ENCODE measurements at regions not wholly inside any gene's neighbourhood (a gene's known extent, or its start where the extent isn't known, plus 50 kb on each side); places are given as distances from the start of the nearest gene placed in this dataset.

DNA sequence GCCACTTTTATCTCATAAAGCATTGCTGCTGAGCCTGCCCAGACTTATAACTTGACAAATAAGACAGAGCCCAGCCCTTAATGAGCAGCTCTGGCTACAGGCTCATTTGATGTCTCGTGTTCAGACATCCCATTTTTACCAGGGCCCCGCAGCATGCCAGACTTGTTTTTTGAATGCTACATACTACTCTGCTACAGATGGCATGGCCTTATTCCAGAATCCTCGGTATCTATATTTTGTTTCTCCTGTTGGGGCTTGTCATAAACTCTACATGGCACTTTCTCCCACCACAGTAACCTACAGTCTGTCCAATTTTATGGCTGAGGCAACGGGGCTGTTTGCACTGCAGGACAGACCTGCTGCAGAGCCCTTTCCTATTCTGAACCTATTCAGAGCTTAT lies 179.0 kb upstream of the DDX18 start:
- intact Hi-C loops (cut with DNase I, micrococcal nuclease): no loop called here
- ATAC-seq (no peak), DNase-seq (no peak)
- Histone ChIP-seq H3K36me3 (ENCODE audit: low read depth) (no peaks in the 10 kb centered on the region), H3K4me3 (no peak overlapping the region), H3K4me1 (ENCODE audit: low read depth) (no peaks in the 10 kb centered on the region), H3K9me3 (no peaks in the 10 kb centered on the region)
- TF ChIP-seq, protein P1, sequence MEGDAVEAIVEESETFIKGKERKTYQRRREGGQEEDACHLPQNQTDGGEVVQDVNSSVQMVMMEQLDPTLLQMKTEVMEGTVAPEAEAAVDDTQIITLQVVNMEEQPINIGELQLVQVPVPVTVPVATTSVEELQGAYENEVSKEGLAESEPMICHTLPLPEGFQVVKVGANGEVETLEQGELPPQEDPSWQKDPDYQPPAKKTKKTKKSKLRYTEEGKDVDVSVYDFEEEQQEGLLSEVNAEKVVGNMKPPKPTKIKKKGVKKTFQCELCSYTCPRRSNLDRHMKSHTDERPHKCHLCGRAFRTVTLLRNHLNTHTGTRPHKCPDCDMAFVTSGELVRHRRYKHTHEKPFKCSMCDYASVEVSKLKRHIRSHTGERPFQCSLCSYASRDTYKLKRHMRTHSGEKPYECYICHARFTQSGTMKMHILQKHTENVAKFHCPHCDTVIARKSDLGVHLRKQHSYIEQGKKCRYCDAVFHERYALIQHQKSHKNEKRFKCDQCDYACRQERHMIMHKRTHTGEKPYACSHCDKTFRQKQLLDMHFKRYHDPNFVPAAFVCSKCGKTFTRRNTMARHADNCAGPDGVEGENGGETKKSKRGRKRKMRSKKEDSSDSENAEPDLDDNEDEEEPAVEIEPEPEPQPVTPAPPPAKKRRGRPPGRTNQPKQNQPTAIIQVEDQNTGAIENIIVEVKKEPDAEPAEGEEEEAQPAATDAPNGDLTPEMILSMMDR (IDR thresholded peaks at IDR 0.05): no peak

- Histone ChIP-seq H3K4me3 (no peak overlapping the region), H3K4me1 (ENCODE audit: low read depth) (no peaks in the 10 kb centered on the region), H3K36me3 (ENCODE audit: low read depth) (no peaks in the 10 kb centered on the region), H3K9me3 (no peaks in the 10 kb centered on the region)
- no peak for DNase-seq
- TF ChIP-seq, protein P1 (IDR thresholded peaks at IDR 0.05): no peak
- intact Hi-C loops (cut with DNase I, micrococcal nuclease): no loop called here
- no peak for ATAC-seq
These were observed 175.1 kb upstream of the DDX18 start for GRCh38 chr2:117639401-117639800.

- TF ChIP-seq, protein P1 (IDR thresholded peaks at IDR 0.05): no peak
- intact Hi-C loops (cut with DNase I, micrococcal nuclease): no loop called here
- no peaks in the 10 kb centered on the region for H3K4me1 ChIP-seq (ENCODE audit: low read depth)
These were observed 170.1 kb upstream of the DDX18 start for GRCh38 chr2:117644403-117644802.

DNA sequence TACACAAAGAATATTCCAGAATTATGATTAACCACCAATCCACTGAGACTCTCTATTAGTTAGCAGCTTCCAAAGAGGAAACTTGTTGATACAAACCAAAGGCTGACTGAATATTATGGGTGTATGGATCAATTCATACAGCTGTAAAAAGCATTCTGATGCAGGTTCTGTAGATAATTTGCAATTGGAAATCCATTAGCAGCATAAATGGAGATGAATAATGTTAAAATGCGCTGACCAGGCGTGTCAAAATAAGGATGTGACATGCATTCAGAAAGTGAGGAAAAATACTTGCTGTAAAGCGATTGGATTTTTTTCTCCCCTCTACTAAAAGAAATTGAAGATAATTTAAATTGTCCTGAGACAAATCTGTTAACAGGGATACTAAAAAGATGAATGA lies 169.0 kb upstream of the DDX18 start:
- ATAC-seq (no peak), DNase-seq (no peak)
- no peaks in the 10 kb centered on the region for H3K4me1 ChIP-seq (ENCODE audit: low read depth)
- H3K36me3 ChIP-seq (ENCODE audit: low read depth): no peaks in the 10 kb centered on the region
- H3K9me3 ChIP-seq: no peaks in the 10 kb centered on the region
- H3K4me3 ChIP-seq: no peak overlapping the region
- TF ChIP-seq, protein P1 (IDR thresholded peaks at IDR 0.05): no peak
- intact Hi-C loops (cut with DNase I, micrococcal nuclease): no loop called here

More at GRCh38 chr2:117644403-117644802, 170.1 kb upstream of the DDX18 start:
- ATAC-seq: no peak
- Histone ChIP-seq H3K36me3 (ENCODE audit: low read depth) (no peaks in the 10 kb centered on the region), H3K4me3 (no peak overlapping the region), H3K9me3 (no peaks in the 10 kb centered on the region)
- no peak for DNase-seq

- no peaks in the 10 kb centered on the region for H3K9me3 ChIP-seq
- intact Hi-C loops (cut with DNase I, micrococcal nuclease): no loop called here
- DNase-seq (no peak), ATAC-seq (no peak)
- H3K36me3 ChIP-seq (ENCODE audit: low read depth): no peaks in the 10 kb centered on the region
- H3K4me3 ChIP-seq: no peak overlapping the region
- TF ChIP-seq, protein P1 (IDR thresholded peaks at IDR 0.05): no peak
- no peaks in the 10 kb centered on the region for H3K4me1 ChIP-seq (ENCODE audit: low read depth)
These were observed 168.4 kb upstream of the DDX18 start for GRCh38 chr2:117646099-117646498.

GRCh38 chr2:117646872-117647271 lies 167.6 kb upstream of the DDX18 start:
- H3K36me3 ChIP-seq (ENCODE audit: low read depth): no peaks in the 10 kb centered on the region
- ATAC-seq: no peak

More at GRCh38 chr2:117646872-117647271, 167.6 kb upstream of the DDX18 start:
- H3K9me3 ChIP-seq: no peaks in the 10 kb centered on the region
- no peak overlapping the region for H3K4me3 ChIP-seq
- TF ChIP-seq, protein P1 (IDR thresholded peaks at IDR 0.05): no peak
- no peaks in the 10 kb centered on the region for H3K4me1 ChIP-seq (ENCODE audit: low read depth)
- DNase-seq: no peak
- intact Hi-C loops (cut with DNase I, micrococcal nuclease): no loop called here
